ACC112 (cell line): ENCODE measurements at regions not wholly inside any gene's neighbourhood (a gene's known extent, or its start where the extent isn't known, plus 50 kb on each side); places are given as distances from the start of the nearest gene placed in this dataset.
"Not testable (repeated sequence)": the region's sequence is repeated elsewhere in the genome, so short reads cannot be mapped to it uniquely, and the experiment has no call there.

ENCODE experiments used
- H2AFZ ChIP-seq: fragments of 200-600 bp; sonication (generic); one replicate; pipeline ENCODE4 v1.6.0; 2017; ENCODE audit warnings: antibody characterized with exemption, low read length; ENCODE audit not compliant: unreplicated experiment
- H3K27ac ChIP-seq: fragments of 200-600 bp; sonication (generic); 2 replicates; pipeline ENCODE4 v1.5.1; 2014; ENCODE audit warnings: low read depth, mild to moderate bottlenecking, antibody characterized with exemption, low read length, moderate library complexity
- H3K27me3 ChIP-seq: fragments of 200-600 bp; sonication (generic); 2 replicates; pipeline ENCODE4 v1.6.1; 2014; ENCODE audit warnings: mild to moderate bottlenecking, antibody characterized with exemption, low read length, moderate library complexity, mixed read lengths; ENCODE audit not compliant: insufficient read depth
- H3K36me3 ChIP-seq: fragments of 200-600 bp; sonication (generic); 2 replicates; pipeline ENCODE4 v1.6.1; 2016; ENCODE audit warnings: mild to moderate bottlenecking, antibody characterized with exemption, low read length, moderate library complexity, mixed read lengths; ENCODE audit not compliant: insufficient read depth
- H3K4me1 ChIP-seq: fragments of 200-600 bp; sonication (generic); one replicate; pipeline ENCODE4 v1.6.1; 2016; ENCODE audit warnings: low read length, mixed read lengths; ENCODE audit not compliant: insufficient read depth, unreplicated experiment, control insufficient read depth
- H3K4me3 ChIP-seq: fragments of 200-600 bp; sonication (generic); 2 replicates; pipeline ENCODE4 v1.5.1; 2014; ENCODE audit warnings: mild to moderate bottlenecking, low read depth, low read length
- H3K79me2 ChIP-seq: fragments of 200-600 bp; sonication (generic); one replicate; pipeline ENCODE4 v1.6.0; 2016; ENCODE audit warnings: low read length; ENCODE audit not compliant: control insufficient read depth, unreplicated experiment, insufficient read depth

GRCh38 chr3:74978684-74979083 lies 364.2 kb upstream of the CNTN3 start:
- Histone ChIP-seq H3K27me3 (no peaks in the 10 kb centered on the region), H3K36me3 (no peaks in the 10 kb centered on the region), H3K27ac (no peak overlapping the region), H3K79me2 (no peaks in the 10 kb centered on the region), H2AFZ (no peak overlapping the region), H3K4me1 (no peaks in the 10 kb centered on the region), H3K4me3 (no peak overlapping the region)

GRCh38 chr3:74985028-74985904 lies 370.8 kb upstream of the CNTN3 start:
- H3K4me3 ChIP-seq, H3K27me3 ChIP-seq, H3K36me3 ChIP-seq, H3K4me1 ChIP-seq, H3K79me2 ChIP-seq, H2AFZ ChIP-seq, H3K27ac ChIP-seq: not testable (repeated sequence)

- H3K36me3 ChIP-seq: no peaks in the 10 kb centered on the region
- no peak overlapping the region for H3K27ac ChIP-seq
- no peaks in the 10 kb centered on the region for H3K4me1 ChIP-seq
- no peaks in the 10 kb centered on the region for H3K27me3 ChIP-seq
- no peak overlapping the region for H3K4me3 ChIP-seq
- no peak overlapping the region for H2AFZ ChIP-seq
- no peaks in the 10 kb centered on the region for H3K79me2 ChIP-seq
These were observed 373.6 kb upstream of the CNTN3 start for GRCh38 chr3:74988095-74988494.

- Histone ChIP-seq H3K4me1 (no peaks in the 10 kb centered on the region), H2AFZ (no peak overlapping the region), H3K27ac (no peak overlapping the region), H3K27me3 (no peaks in the 10 kb centered on the region), H3K4me3 (no peak overlapping the region), H3K79me2 (no peaks in the 10 kb centered on the region), H3K36me3 (no peaks in the 10 kb centered on the region)
These were observed 378.4 kb upstream of the CNTN3 start for GRCh38 chr3:74992898-74993297.

- no peaks in the 10 kb centered on the region for H3K79me2 ChIP-seq
- H2AFZ ChIP-seq: no peak overlapping the region
- H3K36me3 ChIP-seq: no peaks in the 10 kb centered on the region
- no peak overlapping the region for H3K4me3 ChIP-seq
- no peak overlapping the region for H3K27ac ChIP-seq
- H3K4me1 ChIP-seq: no peaks in the 10 kb centered on the region
- H3K27me3 ChIP-seq: no peaks in the 10 kb centered on the region
These were observed 386.9 kb upstream of the CNTN3 start for GRCh38 chr3:75001330-75001729.

GRCh38 chr3:75012791-75013331 lies 398.4 kb upstream of the CNTN3 start:
- Histone ChIP-seq H3K27ac (no peak overlapping the region), H3K79me2 (no peaks in the 10 kb centered on the region), H2AFZ (no peak overlapping the region), H3K4me3 (no peak overlapping the region), H3K27me3 (no peaks in the 10 kb centered on the region), H3K36me3 (no peaks in the 10 kb centered on the region), H3K4me1 (no peaks in the 10 kb centered on the region)

- Histone ChIP-seq H3K4me1 (no peaks in the 10 kb centered on the region), H3K27me3 (no peaks in the 10 kb centered on the region), H3K4me3 (no peak overlapping the region), H3K36me3 (no peaks in the 10 kb centered on the region), H3K79me2 (no peaks in the 10 kb centered on the region), H3K27ac (no peak overlapping the region), H2AFZ (no peak overlapping the region)
These were observed 399.5 kb upstream of the CNTN3 start for GRCh38 chr3:75014008-75014407.

- Histone ChIP-seq H3K4me3 (no peak overlapping the region), H3K27ac (no peak overlapping the region), H2AFZ (no peak overlapping the region)
These were observed 400.8 kb upstream of the CNTN3 start for GRCh38 chr3:75015280-75015679.

GRCh38 chr3:75035146-75035545 lies 420.7 kb upstream of the CNTN3 start:
- Histone ChIP-seq H3K4me3 (no peak overlapping the region), H3K27me3 (no peaks in the 10 kb centered on the region), H2AFZ (no peak overlapping the region)

More at GRCh38 chr3:75015280-75015679, 400.8 kb upstream of the CNTN3 start:
- no peaks in the 10 kb centered on the region for H3K27me3 ChIP-seq
- no peaks in the 10 kb centered on the region for H3K36me3 ChIP-seq
- H3K4me1 ChIP-seq: no peaks in the 10 kb centered on the region
- H3K79me2 ChIP-seq: no peaks in the 10 kb centered on the region

GRCh38 chr3:75042941-75043340 lies 428.5 kb upstream of the CNTN3 start:
- Histone ChIP-seq H2AFZ (no peak overlapping the region), H3K27me3 (no peaks in the 10 kb centered on the region)

More at GRCh38 chr3:75035146-75035545, 420.7 kb upstream of the CNTN3 start:
- no peak overlapping the region for H3K27ac ChIP-seq
- H3K4me1 ChIP-seq: no peaks in the 10 kb centered on the region
- no peaks in the 10 kb centered on the region for H3K36me3 ChIP-seq
- H3K79me2 ChIP-seq: no peaks in the 10 kb centered on the region

GRCh38 chr3:75048650-75049049 lies 434.2 kb upstream of the CNTN3 start:
- no peaks in the 10 kb centered on the region for H3K36me3 ChIP-seq
- H3K27ac ChIP-seq: no peak overlapping the region
- no peak overlapping the region for H3K4me3 ChIP-seq
- no peak overlapping the region for H2AFZ ChIP-seq
- no peaks in the 10 kb centered on the region for H3K4me1 ChIP-seq
- H3K79me2 ChIP-seq: no peaks in the 10 kb centered on the region
- H3K27me3 ChIP-seq: no peaks in the 10 kb centered on the region

More at GRCh38 chr3:75042941-75043340, 428.5 kb upstream of the CNTN3 start:
- Histone ChIP-seq H3K27ac (no peak overlapping the region), H3K36me3 (no peaks in the 10 kb centered on the region), H3K4me3 (no peak overlapping the region), H3K79me2 (no peaks in the 10 kb centered on the region), H3K4me1 (no peaks in the 10 kb centered on the region)
